ENCODE measurements at regions not wholly inside any gene's neighbourhood (a gene's known extent, or its start where the extent isn't known, plus 50 kb on each side); places are given as distances from the start of the nearest gene placed in this dataset.

- no peak overlapping the region for H3K4me3 ChIP-seq (ENCODE audit: low read depth, low read length)
- no peak for TF ChIP-seq CTCF (IDR thresholded peaks at IDR 0.05; ENCODE audit: control insufficient read depth, extremely low read depth, insufficient read depth)
- peak; percentile 66 for DNase-seq (ENCODE audit: low read depth)
These were observed 371.1 kb upstream of the POU3F2 start for GRCh38 chr6:98463038-98464000.

- TF ChIP-seq CTCF (IDR thresholded peaks at IDR 0.05; ENCODE audit: control insufficient read depth, extremely low read depth, insufficient read depth): no peak
- H3K4me3 ChIP-seq (ENCODE audit: low read depth, low read length): no peak overlapping the region
- DNase-seq (ENCODE audit: low read depth): no peak
These were observed 367.3 kb upstream of the POU3F2 start for GRCh38 chr6:98467091-98467490.

DNA sequence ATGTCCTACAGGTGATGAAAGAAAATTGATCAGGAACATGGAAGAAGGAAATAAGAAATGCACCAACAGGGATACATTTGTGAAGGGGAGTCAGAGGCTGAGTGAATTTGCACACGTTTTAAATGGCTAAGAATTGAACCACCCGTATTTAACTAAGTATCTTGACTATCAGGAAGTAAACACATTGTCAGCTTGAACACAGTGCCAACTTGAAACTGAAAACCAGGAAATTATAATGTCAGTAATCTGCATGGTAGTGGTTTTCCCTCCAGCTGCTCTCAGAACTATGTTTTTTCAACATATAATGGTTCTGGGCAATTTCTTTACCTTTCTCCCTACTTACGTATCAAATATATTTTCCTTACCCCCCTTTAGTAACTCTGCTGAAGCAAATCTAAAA lies 366.5 kb upstream of the POU3F2 start:
- no peak for TF ChIP-seq CTCF (IDR thresholded peaks at IDR 0.05; ENCODE audit: control insufficient read depth, extremely low read depth, insufficient read depth)
- H3K4me3 ChIP-seq (ENCODE audit: low read depth, low read length): no peak overlapping the region
- DNase-seq (ENCODE audit: low read depth): no peak

DNA sequence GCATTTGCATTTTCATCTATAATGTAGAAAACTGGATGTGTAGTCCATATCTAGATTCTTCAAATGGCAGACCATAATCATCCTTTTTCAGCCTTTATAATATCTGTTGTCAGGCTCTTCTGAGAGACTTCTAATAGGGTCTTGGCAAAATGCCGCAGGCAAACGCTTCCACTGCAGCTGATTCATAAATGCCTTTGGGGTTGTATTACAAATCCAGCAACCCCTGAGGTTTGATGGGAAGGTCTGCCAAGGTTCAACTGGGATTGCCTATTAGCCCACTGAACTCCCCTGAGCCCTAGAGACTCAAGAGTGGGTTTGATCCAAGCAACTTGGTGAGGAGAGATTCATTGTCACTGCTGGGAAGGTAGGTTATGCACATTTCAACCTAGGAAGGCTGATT lies 365.2 kb upstream of the POU3F2 start:
- no peak overlapping the region for H3K4me3 ChIP-seq (ENCODE audit: low read depth, low read length)
- TF ChIP-seq CTCF (IDR thresholded peaks at IDR 0.05; ENCODE audit: control insufficient read depth, extremely low read depth, insufficient read depth): no peak
- no peak for DNase-seq (ENCODE audit: low read depth)

DNA sequence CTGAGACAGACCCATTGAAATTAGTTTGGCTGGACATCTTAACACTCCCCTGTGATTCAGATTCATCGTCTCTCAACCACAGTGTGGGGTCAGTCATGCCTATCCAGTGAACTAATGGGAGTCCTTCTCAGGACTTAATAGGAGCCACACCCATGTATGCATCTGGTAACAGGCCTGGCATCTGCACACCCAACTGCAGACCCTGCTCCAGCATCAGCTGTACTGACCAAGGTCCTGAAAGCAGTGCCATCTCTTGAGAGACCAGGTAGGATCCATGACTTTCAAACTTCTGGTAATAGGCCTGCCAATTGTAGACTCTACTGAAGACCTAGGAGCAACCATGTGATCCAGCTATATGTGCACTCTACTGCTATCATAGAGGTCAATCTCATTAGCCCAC lies 363.6 kb upstream of the POU3F2 start:
- no peak overlapping the region for H3K4me3 ChIP-seq (ENCODE audit: low read depth, low read length)
- no peak for TF ChIP-seq CTCF (IDR thresholded peaks at IDR 0.05; ENCODE audit: control insufficient read depth, extremely low read depth, insufficient read depth)
- DNase-seq (ENCODE audit: low read depth): no peak

- H3K4me3 ChIP-seq (ENCODE audit: low read depth, low read length): no peak overlapping the region
- no peak for TF ChIP-seq CTCF (IDR thresholded peaks at IDR 0.05; ENCODE audit: control insufficient read depth, extremely low read depth, insufficient read depth)
- DNase-seq (ENCODE audit: low read depth): no peak
These were observed 362.9 kb upstream of the POU3F2 start for GRCh38 chr6:98471444-98471843.

GRCh38 chr6:98477231-98477630 lies 357.1 kb upstream of the POU3F2 start:
- no peak overlapping the region for H3K4me3 ChIP-seq (ENCODE audit: low read depth, low read length)

More at GRCh38 chr6:98477231-98477630, 357.1 kb upstream of the POU3F2 start:
- no peak for TF ChIP-seq CTCF (IDR thresholded peaks at IDR 0.05; ENCODE audit: control insufficient read depth, extremely low read depth, insufficient read depth)
- no peak for DNase-seq (ENCODE audit: low read depth)
